ENCODE measurements at regions not wholly inside any gene's neighbourhood (a gene's known extent, or its start where the extent isn't known, plus 50 kb on each side); places are given as distances from the start of the nearest gene placed in this dataset.

DNA sequence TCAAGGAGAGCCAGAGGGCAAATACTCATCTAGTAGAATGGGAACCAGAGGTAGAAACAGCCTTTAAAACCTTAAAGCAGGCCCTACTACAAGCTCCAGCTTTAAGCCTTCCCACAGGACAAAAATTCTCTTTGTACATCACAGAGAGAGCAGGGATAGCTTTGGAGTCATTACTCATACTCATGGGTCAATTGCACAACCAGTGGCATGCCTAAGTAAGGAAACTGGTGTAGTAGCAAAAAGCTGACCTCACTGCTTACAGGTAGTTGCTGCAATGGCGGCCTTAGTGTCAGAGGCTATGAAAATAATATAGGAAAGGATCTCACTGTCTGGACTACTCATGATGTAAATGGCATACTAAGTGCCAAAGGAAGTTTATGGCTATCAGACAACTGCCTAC lies 1551.4 kb downstream of the NLGN4Y start (continued):
- TF ChIP-seq PREB (CRISPR knock-in tag; IDR thresholded peaks at IDR 0.05; ENCODE audit: borderline replicate concordance): no peak
- no peak for TF ChIP-seq ZNF396 (CRISPR knock-in tag; IDR thresholded peaks at IDR 0.05; ENCODE audit: borderline replicate concordance)
- TF ChIP-seq IRF1 (CRISPR knock-in tag; IDR thresholded peaks at IDR 0.05): no peak

DNA sequence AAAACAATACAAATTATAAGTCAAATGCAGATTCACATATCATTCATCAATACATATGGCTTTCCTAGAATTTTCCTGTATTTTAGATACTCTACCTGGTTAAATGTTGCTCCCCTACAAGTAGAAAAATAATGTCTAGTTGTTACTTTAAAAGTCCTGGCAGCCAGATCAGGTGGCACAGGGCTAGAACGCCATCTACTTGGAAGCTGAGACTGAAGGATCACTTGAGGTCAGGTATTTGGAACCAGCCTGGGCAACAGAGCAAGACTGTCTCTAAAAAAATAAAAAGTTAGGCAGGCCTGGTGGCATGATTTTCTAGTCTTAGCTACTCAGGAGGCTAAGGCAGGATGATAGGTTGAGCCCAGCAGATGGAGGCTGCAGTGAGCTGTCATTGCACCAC lies 1573.0 kb downstream of the NLGN4Y start:
- H3K36me3 Mint-ChIP-seq: peaks cover 9% of the 10 kb centered on the region
- H3K4me1 Mint-ChIP-seq: peaks cover 27% of the 10 kb centered on the region
- no peak overlapping the region for H3K27ac Mint-ChIP-seq
- ATAC-seq (no peak), DNase-seq (ENCODE audit: low spot score) (no peak)
- H3K9me3 Mint-ChIP-seq: peaks cover 8% of the 10 kb centered on the region; the same call in 1 of the 2 replicates
- no peak for TF ChIP-seq FOXK1 (CRISPR knock-in tag; IDR thresholded peaks at IDR 0.05)
- TF ChIP-seq TEAD1 (CRISPR knock-in tag; IDR thresholded peaks at IDR 0.05): no peak
- TF ChIP-seq, protein P1, sequence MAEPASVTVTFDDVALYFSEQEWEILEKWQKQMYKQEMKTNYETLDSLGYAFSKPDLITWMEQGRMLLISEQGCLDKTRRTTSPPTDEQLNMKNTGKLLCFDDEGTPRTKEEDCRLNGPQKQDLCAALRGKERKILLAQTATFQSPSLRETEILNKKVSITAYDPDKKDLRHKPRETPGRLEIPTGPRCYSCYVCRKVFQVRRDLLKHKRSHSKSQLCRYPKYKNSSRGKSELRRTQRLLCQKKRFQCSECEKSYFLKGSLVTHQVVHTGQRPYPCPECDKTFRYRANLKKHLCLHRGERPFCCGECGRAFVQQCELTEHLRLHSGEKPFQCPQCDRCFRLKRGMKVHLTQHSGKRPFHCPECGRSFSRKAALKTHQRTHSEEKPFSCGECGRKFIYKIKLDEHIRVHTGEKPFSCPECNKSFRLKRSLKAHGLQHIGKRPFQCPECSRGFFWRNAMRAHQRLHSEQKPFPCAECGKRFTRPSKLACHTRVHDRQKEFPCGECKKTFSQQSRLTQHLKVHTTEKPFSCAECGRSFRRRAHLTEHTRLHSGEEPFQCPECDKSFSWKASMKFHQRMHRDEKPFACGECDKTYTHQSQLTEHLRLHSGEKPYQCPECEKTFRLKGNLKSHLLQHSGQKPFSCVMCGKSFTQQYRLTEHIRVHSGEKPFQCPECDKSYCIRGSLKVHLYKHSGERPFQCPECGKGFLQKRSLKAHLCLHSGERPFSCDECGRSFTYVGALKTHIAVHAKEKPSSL (CRISPR knock-in tag; conservative IDR thresholded peaks at IDR 0.05): no peak
- no peak for TF ChIP-seq RORB (CRISPR knock-in tag; IDR thresholded peaks at IDR 0.05)
- no peak for TF ChIP-seq TEAD4 (CRISPR knock-in tag; IDR thresholded peaks at IDR 0.05)
- no peak for TF ChIP-seq ZBTB21 (CRISPR knock-in tag; IDR thresholded peaks at IDR 0.05; ENCODE audit: borderline replicate concordance)
- no peak for TF ChIP-seq ZNF219 (CRISPR knock-in tag; IDR thresholded peaks at IDR 0.05; ENCODE audit: borderline replicate concordance)
- TF ChIP-seq E2F1 (CRISPR knock-in tag; IDR thresholded peaks at IDR 0.05): no peak
- no peak for TF ChIP-seq NFYB (CRISPR knock-in tag; conservative IDR thresholded peaks at IDR 0.05; ENCODE audit: low read depth)
- no peak for TF ChIP-seq CDX4 (CRISPR knock-in tag; IDR thresholded peaks at IDR 0.05; ENCODE audit: borderline replicate concordance)
- no peak for TF ChIP-seq ZNF317 (CRISPR knock-in tag; IDR thresholded peaks at IDR 0.05; ENCODE audit: borderline replicate concordance, low read depth)
- TF ChIP-seq USF1 (CRISPR knock-in tag; IDR thresholded peaks at IDR 0.05): no peak
- no peak for TF ChIP-seq CREM (CRISPR knock-in tag; IDR thresholded peaks at IDR 0.05)
- TF ChIP-seq SMAD3 (CRISPR knock-in tag; IDR thresholded peaks at IDR 0.05; ENCODE audit: borderline replicate concordance): no peak
- TF ChIP-seq ESRRA (CRISPR knock-in tag; IDR thresholded peaks at IDR 0.05; ENCODE audit: borderline replicate concordance): no peak
- TF ChIP-seq ZNF671 (CRISPR knock-in tag; IDR thresholded peaks at IDR 0.05): no peak
- TF ChIP-seq, protein P2, sequence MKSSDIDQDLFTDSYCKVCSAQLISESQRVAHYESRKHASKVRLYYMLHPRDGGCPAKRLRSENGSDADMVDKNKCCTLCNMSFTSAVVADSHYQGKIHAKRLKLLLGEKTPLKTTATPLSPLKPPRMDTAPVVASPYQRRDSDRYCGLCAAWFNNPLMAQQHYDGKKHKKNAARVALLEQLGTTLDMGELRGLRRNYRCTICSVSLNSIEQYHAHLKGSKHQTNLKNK (CRISPR knock-in tag; IDR thresholded peaks at IDR 0.05): no peak
- H3K4me3 Mint-ChIP-seq: no peak overlapping the region
- ChIA-PET POLR2A (no interaction called here), CTCF (no interaction called here)
- H3K27me3 Mint-ChIP-seq (ENCODE audit: low read depth): no peaks in the 10 kb centered on the region
